H1 (cell line): ENCODE measurements at regions not wholly inside any gene's neighbourhood (a gene's known extent, or its start where the extent isn't known, plus 50 kb on each side); places are given as distances from the start of the nearest gene placed in this dataset.

ENCODE experiments used
- CTCF ChIA-PET: fragments of 300-600 bp; sonication (Branson Sonifier 250); formaldehyde crosslinking; loops from one replicate; lab custom pipeline; 2021; ENCODE audit not compliant: partially characterized antibody; lab: Charles Lee
- POLR2A ChIA-PET: fragments of 300-600 bp; sonication (Branson Sonifier 250); formaldehyde crosslinking; loops from one replicate; lab custom pipeline; 2021; ENCODE audit warnings: inconsistent platforms; ENCODE audit not compliant: partially characterized antibody; lab: Charles Lee
- DNase-seq, 2 experiments: peaks; one replicate each; pipeline versions ENCODE4 v3.0.0 to v3.0.0-alpha.2; 2010 to 2022; ENCODE audit warnings: low spot score in 2 of 2, low read depth in 1 of 2, mixed read lengths in 1 of 2
- FAIRE-seq: peaks from 2 replicates; lab custom pipeline; 2011; peaks lifted over from hg19 to GRCh38; lab: Jason Lieb, UNC
- H2AFZ ChIP-seq: 2 replicates; pipeline ENCODE4 v1.8.1; 2012; ENCODE audit warnings: low read length, inconsistent platforms
- H2AK5ac ChIP-seq: 2 replicates; pipeline ENCODE4 v1.6.1; 2013; ENCODE audit warnings: low read depth, low read length
- H2BK120ac ChIP-seq: replicated peaks from 2 replicates; pipeline ENCODE3; 2013; ENCODE audit warnings: low read depth, low read length, inconsistent platforms
- H2BK12ac ChIP-seq: 2 replicates; pipeline ENCODE4 v1.6.1; 2013; ENCODE audit warnings: low read depth, low read length
- H2BK15ac ChIP-seq: 2 replicates; pipeline ENCODE4 v1.6.1; 2013; ENCODE audit warnings: low read length
- H2BK20ac ChIP-seq: 2 replicates; pipeline ENCODE4 v1.6.1; 2013; ENCODE audit warnings: low read length
- H2BK5ac ChIP-seq: 2 replicates; pipeline ENCODE4 v1.6.1; 2013; ENCODE audit warnings: low read depth, low read length
- H3K14ac ChIP-seq: 2 replicates; pipeline ENCODE4 v1.6.1; 2013; ENCODE audit warnings: inconsistent platforms; ENCODE audit not compliant: insufficient read length
- H3K18ac ChIP-seq: 2 replicates; pipeline ENCODE4 v1.6.1; 2013; ENCODE audit warnings: low read length; ENCODE audit errors: extremely low read depth
- H3K23ac ChIP-seq: 2 replicates; pipeline ENCODE4 v1.6.1; 2013; ENCODE audit warnings: inconsistent platforms; ENCODE audit not compliant: insufficient read length
- H3K23me2 ChIP-seq: 2 replicates; pipeline ENCODE4 v1.6.1; 2013; ENCODE audit warnings: low read depth, low read length
- H3K27ac ChIP-seq: 2 replicates; pipeline ENCODE4 v1.6.1; 2011; ENCODE audit warnings: low read depth, low read length, inconsistent platforms
- H3K27me3 ChIP-seq, 4 experiments: replicated peaks in 1 of 4; 1 replicate in 1 of 4; 2 replicates in 3 of 4; pipeline versions ENCODE4 v1.6.1 to v1.8.1; 2011 to 2013; ENCODE audit warnings: low read length in 3 of 4, mild to moderate bottlenecking in 3 of 4, inconsistent platforms in 2 of 4, mixed read lengths in 2 of 4, moderate library complexity in 1 of 4; ENCODE audit not compliant: control insufficient read depth in 3 of 4, insufficient read depth in 3 of 4; ENCODE audit errors: extremely low read depth in 1 of 4
- H3K36me3 ChIP-seq, 4 experiments: 2 replicates each; pipeline versions ENCODE4 v1.6.1 to v1.8.1; 2011 to 2013; ENCODE audit warnings: mild to moderate bottlenecking in 4 of 4, low read length in 3 of 4, moderate library complexity in 2 of 4, control low read depth in 1 of 4, inconsistent platforms in 1 of 4; ENCODE audit not compliant: insufficient read depth in 4 of 4, control insufficient read depth in 2 of 4
- H3K4ac ChIP-seq: replicated peaks from 2 replicates; pipeline ENCODE3; 2013; ENCODE audit warnings: low read length, low read depth, mixed read lengths, inconsistent platforms; ENCODE audit not compliant: insufficient read length
- H3K4me1 ChIP-seq, 4 experiments: replicated peaks in 1 of 4; 1 replicate in 1 of 4; 2 replicates in 3 of 4; pipeline versions ENCODE4 v1.6.1 to v1.8.1; 2011 to 2013; ENCODE audit warnings: low read length in 3 of 4, inconsistent platforms in 2 of 4, mixed read lengths in 1 of 4; ENCODE audit not compliant: insufficient read depth in 4 of 4, control insufficient read depth in 3 of 4
- H3K4me2 ChIP-seq, 2 experiments: 2 replicates each; pipeline versions ENCODE4 v1.6.1 to v1.8.1; 2011 to 2013; ENCODE audit warnings: low read depth in 2 of 2, low read length in 2 of 2, control low read depth in 1 of 2, inconsistent platforms in 1 of 2, mild to moderate bottlenecking in 1 of 2; ENCODE audit not compliant: insufficient read depth in 1 of 2
- H3K4me3 ChIP-seq, 4 experiments: fragments of 200-600, 300-600 bp in 1 of 4; sonication (generic), shearing (Covaris generic), sonication (Bioruptor Twin) in 1 of 4; 2 replicates each; pipeline versions ENCODE4 v1.5.1 to v1.8.1; 2011 to 2016; ENCODE audit warnings: low read length in 4 of 4, low read depth in 3 of 4, control low read depth in 2 of 4, inconsistent platforms in 2 of 4, mild to moderate bottlenecking in 2 of 4, mixed read lengths in 1 of 4, moderate library complexity in 1 of 4; ENCODE audit not compliant: insufficient read depth in 2 of 4; ENCODE audit errors: extremely low read depth in 1 of 4
- H3K56ac ChIP-seq: replicated peaks from 2 replicates; pipeline ENCODE3; 2013; ENCODE audit warnings: low read depth, mild to moderate bottlenecking, mixed read lengths, low read length, inconsistent platforms; ENCODE audit not compliant: insufficient read length
- H3K79me1 ChIP-seq: 2 replicates; pipeline ENCODE4 v1.6.1; 2013; ENCODE audit warnings: low read depth, low read length, control low read depth
- H3K79me2 ChIP-seq, 2 experiments: 2 replicates each; pipeline versions ENCODE4 v1.6.1 to v1.8.1; 2012 to 2013; ENCODE audit warnings: low read length in 2 of 2, mild to moderate bottlenecking in 2 of 2, inconsistent platforms in 1 of 2; ENCODE audit not compliant: insufficient read depth in 2 of 2, control insufficient read depth in 1 of 2
- H3K9ac ChIP-seq, 4 experiments: replicated peaks in 1 of 4; 1 replicate in 1 of 4; 2 replicates in 3 of 4; pipeline versions ENCODE4 v1.6.1 to v1.8.1; 2011 to 2013; ENCODE audit warnings: low read depth in 3 of 4, low read length in 3 of 4, control low read depth in 2 of 4, mild to moderate bottlenecking in 2 of 4, moderate library complexity in 2 of 4, inconsistent platforms in 1 of 4; ENCODE audit errors: extremely low read depth in 1 of 4
- H3K9me3 ChIP-seq, 2 experiments: 2 replicates each; pipeline versions ENCODE4 v1.6.1 to v1.8.1; 2012 to 2013; ENCODE audit warnings: mild to moderate bottlenecking in 2 of 2, moderate library complexity in 2 of 2, control low read depth in 1 of 2, inconsistent platforms in 1 of 2, low read depth in 1 of 2, low read length in 1 of 2, mixed read lengths in 1 of 2; ENCODE audit not compliant: insufficient read depth in 2 of 2
- H4K20me1 ChIP-seq, 2 experiments: replicated peaks in 1 of 2; 2 replicates each; pipeline versions ENCODE3 to v1.8.1; 2011 to 2013; ENCODE audit warnings: inconsistent platforms in 2 of 2, low read length in 2 of 2, mild to moderate bottlenecking in 1 of 2; ENCODE audit not compliant: insufficient read depth in 2 of 2, control insufficient read depth in 1 of 2
- H4K5ac ChIP-seq: 2 replicates; pipeline ENCODE4 v1.6.1; 2013; ENCODE audit warnings: low read length, low read depth, mixed read lengths, inconsistent platforms; ENCODE audit not compliant: insufficient read length
- H4K8ac ChIP-seq: 2 replicates; pipeline ENCODE4 v1.8.0; 2013; ENCODE audit warnings: mild to moderate bottlenecking, moderate library complexity, low read length, inconsistent platforms; ENCODE audit not compliant: insufficient read depth; ENCODE audit errors: extremely low read depth
- H4K91ac ChIP-seq: replicated peaks from 2 replicates; pipeline ENCODE3; 2013; ENCODE audit warnings: low read length, mixed read lengths, inconsistent platforms; ENCODE audit not compliant: insufficient read length
- ATF3 ChIP-seq: IDR thresholded peaks from 2 replicates; pipeline ENCODE4 v1.6.1; 2011; ENCODE audit warnings: low read depth, mild to moderate bottlenecking, low read length; ENCODE audit not compliant: insufficient read depth
- BCL11A ChIP-seq, 2 experiments: IDR thresholded peaks; one replicate each; pipeline ENCODE4 v1.6.1; 2011; ENCODE audit warnings: low read depth in 2 of 2, low read length in 2 of 2, mild to moderate bottlenecking in 2 of 2
- BRCA1 ChIP-seq: IDR thresholded peaks from 2 replicates; pipeline ENCODE4 v1.6.1; 2012; ENCODE audit warnings: low read depth, low read length, improper control_type of control experiment
- CTBP2 ChIP-seq: IDR thresholded peaks from 2 replicates; pipeline ENCODE4 v1.7.0; 2011; ENCODE audit warnings: borderline replicate concordance, mild to moderate bottlenecking, moderate library complexity, mixed read lengths, low read length; ENCODE audit not compliant: insufficient read depth, insufficient read length
- EGR1 ChIP-seq: IDR thresholded peaks from 2 replicates; pipeline ENCODE4 v1.6.1; 2011; ENCODE audit warnings: low read depth, low read length, borderline replicate concordance
- MAFK ChIP-seq: IDR thresholded peaks from 2 replicates; pipeline ENCODE4 v1.6.1; 2012; ENCODE audit warnings: low read depth, mild to moderate bottlenecking, improper control_type of control experiment, low read length
- POU5F1 ChIP-seq: IDR thresholded peaks from 2 replicates; pipeline ENCODE4 v1.6.1; 2011; ENCODE audit warnings: low read depth, mild to moderate bottlenecking, low read length, moderate library complexity
- RBBP5 ChIP-seq: IDR thresholded peaks from 2 replicates; pipeline ENCODE4 v1.7.1; 2012; ENCODE audit warnings: low read depth, mild to moderate bottlenecking, inconsistent platforms, low read length, moderate library complexity, borderline replicate concordance
- RNF2 ChIP-seq: fragments of 200-900, 300-1000 bp; sonication (generic); IDR thresholded peaks from 2 replicates; pipeline ENCODE4 v1.7.1; 2016; ENCODE audit warnings: borderline replicate concordance, low read depth, mild to moderate bottlenecking, antibody characterized with exemption, low read length; ENCODE audit not compliant: poor library complexity, severe bottlenecking; ENCODE audit errors: missing control alignments
- SAP30 ChIP-seq: fragments of 300-600 bp; sonication (generic); IDR thresholded peaks from 2 replicates; pipeline ENCODE4 v1.7.1; 2012; ENCODE audit warnings: low read length, moderate library complexity, mild to moderate bottlenecking, inconsistent platforms; ENCODE audit not compliant: insufficient read depth, insufficient replicate concordance
- SP4 ChIP-seq: IDR thresholded peaks from 2 replicates; pipeline ENCODE4 v1.6.1; 2012; ENCODE audit warnings: low read length, inconsistent platforms
- TAF7 ChIP-seq: optimal IDR thresholded peaks from 2 replicates; pipeline ENCODE3; 2011; ENCODE audit warnings: low read depth, mild to moderate bottlenecking, inconsistent platforms, low read length, moderate library complexity, borderline replicate concordance
- TCF12 ChIP-seq: IDR thresholded peaks from 2 replicates; pipeline ENCODE4 v1.6.1; 2011; ENCODE audit warnings: low read depth, mild to moderate bottlenecking, low read length
- WGBS, 2 experiments: shearing (Covaris generic) in 1 of 2; methylation state at CpG; one replicate each; pipeline versions ENCODE4 v1.1.6 to v1.1.7; 2013 to 2015; ENCODE audit warnings: low lambda C conversion rate in 2 of 2, mixed read lengths in 2 of 2, inconsistent platforms in 1 of 2, low coverage in 1 of 2, missing lambda C conversion rate in 1 of 2; ENCODE audit not compliant: insufficient replicate concordance in 2 of 2, insufficient coverage in 1 of 2, insufficient read length in 1 of 2; ENCODE audit errors: extremely low coverage in 1 of 2, missing lambda C conversion rate in 1 of 2; 5-methylcytosine and 5-hydroxymethylcytosine counted together

- Histone ChIP-seq H4K20me1 (no peaks in the 10 kb centered on the region), H2BK20ac (no peak overlapping the region), H3K9ac (no peak overlapping the region), H3K23ac (no peak overlapping the region), H2BK15ac (no peak overlapping the region), H3K23me2 (no peaks in the 10 kb centered on the region), H4K8ac (no peak overlapping the region), H3K79me2 (no peaks in the 10 kb centered on the region), H3K27me3 (no peaks in the 10 kb centered on the region), H3K79me1 (no peaks in the 10 kb centered on the region), H2BK120ac (no peak overlapping the region), H3K14ac (no peak overlapping the region), H2BK5ac (no peak overlapping the region), H4K5ac (no peak overlapping the region), H2BK12ac (no peak overlapping the region), H3K4ac (no peak overlapping the region), H3K18ac (no peak overlapping the region), H2AFZ (no peak overlapping the region), H3K36me3 (no peaks in the 10 kb centered on the region), H4K91ac (no peak overlapping the region), H3K9me3 (no peaks in the 10 kb centered on the region), H3K4me3 (no peak overlapping the region), H3K4me1 (no peaks in the 10 kb centered on the region), H2AK5ac (no peak overlapping the region), H3K56ac (no peak overlapping the region), H3K27ac (no peak overlapping the region), H3K4me2 (no peak overlapping the region)
- TF ChIP-seq BRCA1 (no peak), SAP30 (no peak), POU5F1 (no peak), BCL11A (IDR thresholded peaks at IDR 0.05; ENCODE audit: low read depth in 2 of 2, low read length in 2 of 2) (no peak), TAF7 (no peak), RNF2 (no peak), RBBP5 (no peak), SP4 (no peak), MAFK (no peak), CTBP2 (no peak), EGR1 (no peak), TCF12 (no peak), ATF3 (no peak)
- CTCF ChIA-PET, result no interaction called here
- DNase-seq, result no peak
- POLR2A ChIA-PET, result no interaction called here
- 94% methylated on average over 4 of the region's 4 CpGs; no CpG with 5 or more reads in 1 of the 2 experiments for WGBS, 2 experiments
- FAIRE-seq, result no peak
Observed at GRCh38 chr10:4050061-4050460, 265.1 kb upstream of the KLF6 start.
